ENCODE measurements at regions not wholly inside any gene's neighbourhood (a gene's known extent, or its start where the extent isn't known, plus 50 kb on each side); places are given as distances from the start of the nearest gene placed in this dataset.
"Not testable (repeated sequence)": the region's sequence is repeated elsewhere in the genome, so short reads cannot be mapped to it uniquely, and the experiment has no call there.

DNA sequence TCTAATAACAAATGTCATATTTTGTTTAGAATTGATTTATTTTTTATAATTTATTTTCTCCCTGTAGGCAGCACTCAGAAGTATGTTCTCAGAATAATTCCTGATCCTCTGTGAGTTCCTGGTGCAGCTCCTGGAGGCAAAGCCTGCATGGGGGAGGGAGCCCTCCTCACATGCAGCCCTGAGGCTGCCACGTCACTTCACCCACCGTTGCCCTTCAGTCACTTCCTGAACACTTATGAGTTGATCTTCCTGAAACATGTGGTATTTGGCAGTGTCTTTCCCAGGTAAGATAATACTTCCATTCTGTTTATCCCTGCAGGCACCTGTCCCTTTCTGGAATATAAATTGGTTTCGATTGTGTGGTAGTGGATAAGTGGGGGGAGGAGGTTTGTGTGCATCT, 95.9 kb upstream of the GOLGA6L6 start:
- in situ Hi-C loops (cut with HindIII; ENCODE audit: low pct_ligation_motif_present, low pct_unique_long_range_greater_than_20kb, low sequenced_read_pairs); DNase-seq: not testable (repeated sequence)

DNA sequence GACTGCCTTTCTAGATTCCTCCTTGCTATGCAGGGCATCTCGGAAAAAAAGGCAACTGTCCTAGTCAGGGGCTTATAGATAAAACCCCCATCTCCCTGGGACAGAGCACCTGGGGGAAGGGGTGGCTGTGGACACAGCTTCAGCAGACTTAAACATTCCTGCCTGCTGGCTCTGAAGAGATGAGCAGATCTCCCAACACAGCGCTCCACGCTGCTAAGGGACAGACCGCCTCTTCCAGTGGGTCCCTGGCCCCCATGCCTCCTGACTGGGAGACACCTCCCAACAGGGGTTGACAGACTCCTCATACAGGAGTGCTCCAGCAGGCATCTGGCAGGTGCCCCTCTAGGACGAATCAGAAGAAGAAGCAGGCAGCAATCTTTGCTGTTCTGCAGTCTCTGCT, 87.9 kb upstream of the GOLGA6L6 start:
- in situ Hi-C loops (cut with HindIII; ENCODE audit: low pct_ligation_motif_present, low pct_unique_long_range_greater_than_20kb, low sequenced_read_pairs); DNase-seq: not testable (repeated sequence)

DNA sequence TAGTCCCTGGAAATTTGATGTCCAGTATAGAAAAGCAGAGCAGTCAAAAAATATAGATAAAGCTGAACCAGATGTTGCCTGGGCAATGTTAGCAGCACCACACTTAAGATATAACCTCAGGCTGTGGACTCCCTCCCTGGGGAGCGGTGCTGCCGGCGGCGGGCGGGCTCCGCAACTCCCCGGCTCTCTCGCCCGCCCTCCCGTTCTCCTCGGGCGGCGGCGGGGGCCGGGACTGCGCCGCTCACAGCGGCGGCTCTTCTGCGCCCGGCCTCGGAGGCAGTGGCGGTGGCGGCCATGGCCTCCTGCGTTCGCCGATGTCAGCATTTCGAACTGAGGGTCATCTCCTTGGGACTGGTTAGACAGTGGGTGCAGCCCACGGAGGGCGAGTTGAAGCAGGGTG, 86.9 kb upstream of the GOLGA6L6 start:
- DNase-seq; in situ Hi-C loops (cut with HindIII; ENCODE audit: low pct_ligation_motif_present, low pct_unique_long_range_greater_than_20kb, low sequenced_read_pairs): not testable (repeated sequence)

DNA sequence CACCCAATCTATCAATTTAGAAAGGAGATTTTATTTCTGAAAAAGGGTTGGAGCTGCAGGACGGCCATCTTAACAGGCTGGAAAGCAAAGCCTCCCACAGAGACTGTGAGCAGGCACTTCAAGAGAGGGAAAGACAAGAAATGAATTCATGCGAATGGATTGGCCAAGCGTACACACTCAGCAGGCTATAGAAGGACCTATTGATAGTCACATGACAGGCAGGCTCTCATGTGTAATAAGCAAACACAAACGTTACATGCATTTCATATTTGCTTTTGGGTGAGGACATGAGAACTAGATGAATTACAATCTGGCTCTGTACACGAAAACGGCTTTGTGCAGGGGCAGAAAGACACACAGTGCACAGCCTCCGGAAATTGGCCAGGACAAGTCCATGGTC, 83.9 kb upstream of the GOLGA6L6 start:
- DNase-seq; in situ Hi-C loops (cut with HindIII; ENCODE audit: low pct_ligation_motif_present, low pct_unique_long_range_greater_than_20kb, low sequenced_read_pairs): not testable (repeated sequence)

DNA sequence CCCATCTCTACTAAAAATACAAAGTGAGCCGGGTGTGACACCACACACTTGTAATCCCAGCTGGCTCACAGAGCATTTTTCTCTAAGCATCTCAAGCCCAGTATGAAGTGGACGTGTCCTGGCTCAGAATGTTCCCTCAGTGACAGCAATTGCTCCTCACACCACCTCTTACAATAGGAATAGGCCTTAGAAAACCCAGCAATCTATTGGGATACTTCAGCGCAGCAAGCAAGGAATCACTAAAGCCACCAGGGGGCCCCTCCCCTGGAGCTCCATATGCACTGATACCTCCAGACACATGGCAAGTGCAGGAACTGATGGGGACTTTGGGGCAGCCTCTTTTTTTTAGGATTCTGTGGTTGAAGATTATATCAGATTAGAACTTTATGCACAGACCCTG, 82.5 kb upstream of the GOLGA6L6 start:
- DNase-seq: peak; percentile 0
- in situ Hi-C loops (cut with HindIII; ENCODE audit: low pct_ligation_motif_present, low pct_unique_long_range_greater_than_20kb, low sequenced_read_pairs): not testable (repeated sequence)

DNA sequence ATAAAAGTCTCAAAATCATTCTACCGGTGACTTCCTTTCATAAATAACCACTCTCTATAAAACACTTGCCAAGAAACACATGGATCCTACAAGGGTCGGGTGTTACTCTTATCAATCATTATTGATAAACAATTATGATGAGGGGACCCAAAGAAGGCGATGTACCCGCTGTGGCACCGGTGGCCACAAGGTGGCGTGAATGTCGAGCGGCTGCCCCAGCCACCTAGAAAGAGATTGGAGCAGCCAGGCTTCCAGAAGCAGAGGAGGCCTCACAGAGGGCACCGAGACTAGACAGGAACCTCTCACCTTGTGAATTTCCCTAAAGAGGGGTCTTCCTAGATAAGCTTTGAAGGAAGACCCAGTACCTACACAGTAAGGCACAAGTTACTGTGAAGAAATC, 80.5 kb upstream of the GOLGA6L6 start:
- in situ Hi-C loops (cut with HindIII; ENCODE audit: low pct_ligation_motif_present, low pct_unique_long_range_greater_than_20kb, low sequenced_read_pairs); DNase-seq: not testable (repeated sequence)

DNA sequence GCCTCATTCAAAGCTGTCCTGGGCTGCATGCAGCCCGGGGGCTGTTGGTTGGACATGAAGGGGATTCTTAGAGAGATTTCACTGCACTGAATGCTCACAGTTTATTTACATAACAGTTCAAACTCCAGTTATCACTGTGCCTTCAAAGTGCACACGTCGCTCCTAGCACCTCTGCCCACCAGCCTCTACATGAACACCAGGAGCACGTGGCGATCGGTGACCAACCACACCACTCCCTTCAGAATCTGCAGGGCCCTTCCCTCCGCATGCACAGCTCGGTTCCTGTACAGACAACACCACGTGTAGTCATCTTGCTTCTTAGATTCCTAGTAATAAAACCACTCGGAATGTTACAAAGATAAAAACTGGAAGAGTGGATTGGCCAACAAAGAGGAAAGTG, 72.9 kb upstream of the GOLGA6L6 start:
- DNase-seq; in situ Hi-C loops (cut with HindIII; ENCODE audit: low pct_ligation_motif_present, low pct_unique_long_range_greater_than_20kb, low sequenced_read_pairs): not testable (repeated sequence)

DNA sequence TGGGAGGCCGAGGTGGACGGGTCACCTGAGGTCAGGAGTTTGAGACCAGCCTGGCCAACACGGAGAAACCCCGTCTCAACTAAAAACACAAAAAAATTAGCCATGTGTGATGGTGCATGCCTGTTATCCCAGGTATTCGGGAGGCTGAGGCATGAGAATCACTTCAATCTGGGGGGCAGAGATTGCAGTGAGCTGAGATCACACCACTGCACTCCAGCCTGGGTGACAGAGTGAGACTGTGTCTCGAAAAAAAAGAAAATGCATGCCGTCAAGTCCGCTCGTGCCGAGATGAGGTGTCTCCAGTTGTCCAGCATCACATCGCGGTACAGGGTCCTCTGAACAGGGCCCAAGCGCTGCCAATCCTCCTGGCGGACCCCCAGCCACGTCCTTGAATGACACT, 71.2 kb upstream of the GOLGA6L6 start:
- DNase-seq; in situ Hi-C loops (cut with HindIII; ENCODE audit: low pct_ligation_motif_present, low pct_unique_long_range_greater_than_20kb, low sequenced_read_pairs): not testable (repeated sequence)

DNA sequence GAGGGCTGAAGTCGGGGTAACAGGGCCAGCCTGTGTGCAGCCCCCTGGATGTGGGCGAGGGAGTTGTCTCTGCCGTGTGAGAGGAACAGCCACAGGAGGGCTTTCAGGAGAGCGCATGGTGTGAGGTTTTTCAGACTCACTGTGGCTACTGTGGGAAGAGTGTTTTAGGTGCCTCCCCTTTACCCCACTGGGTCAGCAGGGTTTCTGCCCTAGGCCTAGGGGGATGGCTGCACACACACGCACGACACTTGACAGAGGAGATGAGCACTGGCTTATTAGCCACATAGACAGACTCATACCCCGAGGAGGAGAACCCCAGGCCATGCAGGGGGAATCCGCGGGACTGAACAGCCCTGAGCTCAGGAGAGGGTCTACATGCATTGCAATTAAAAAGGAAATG, 70.8 kb upstream of the GOLGA6L6 start:
- in situ Hi-C loops (cut with HindIII; ENCODE audit: low pct_ligation_motif_present, low pct_unique_long_range_greater_than_20kb, low sequenced_read_pairs); DNase-seq: not testable (repeated sequence)

DNA sequence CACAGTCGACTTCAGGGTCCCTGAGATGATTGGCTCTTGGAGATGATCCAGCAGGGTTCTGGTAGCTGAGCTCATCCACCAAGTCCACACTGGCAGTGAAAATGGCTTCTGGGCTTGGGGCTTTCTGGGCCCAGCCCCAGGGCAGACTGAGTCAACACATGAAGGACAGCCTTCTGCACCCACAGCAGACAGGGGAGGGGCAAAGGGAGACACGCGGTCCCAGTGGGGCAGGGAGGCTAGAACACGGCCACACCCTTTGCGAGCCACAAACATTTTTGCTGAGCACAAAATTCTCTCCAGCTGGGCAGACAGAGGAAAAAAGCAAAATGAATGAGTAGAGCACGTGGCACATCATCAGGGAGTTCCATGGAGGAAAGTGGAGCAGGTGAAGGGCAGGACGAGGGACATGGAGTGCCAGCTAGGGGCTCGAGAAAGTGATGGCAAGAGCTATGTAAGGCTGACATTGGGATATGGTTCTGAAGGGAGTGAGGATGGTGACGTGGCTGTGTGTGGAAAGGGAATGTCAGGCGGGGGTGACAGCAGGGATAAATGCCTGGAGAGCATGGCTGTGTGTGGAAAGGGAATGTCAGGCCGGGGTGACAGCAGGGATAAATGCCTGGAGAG, 70.2 kb upstream of the GOLGA6L6 start:
- DNase-seq; in situ Hi-C loops (cut with HindIII; ENCODE audit: low pct_ligation_motif_present, low pct_unique_long_range_greater_than_20kb, low sequenced_read_pairs): not testable (repeated sequence)

DNA sequence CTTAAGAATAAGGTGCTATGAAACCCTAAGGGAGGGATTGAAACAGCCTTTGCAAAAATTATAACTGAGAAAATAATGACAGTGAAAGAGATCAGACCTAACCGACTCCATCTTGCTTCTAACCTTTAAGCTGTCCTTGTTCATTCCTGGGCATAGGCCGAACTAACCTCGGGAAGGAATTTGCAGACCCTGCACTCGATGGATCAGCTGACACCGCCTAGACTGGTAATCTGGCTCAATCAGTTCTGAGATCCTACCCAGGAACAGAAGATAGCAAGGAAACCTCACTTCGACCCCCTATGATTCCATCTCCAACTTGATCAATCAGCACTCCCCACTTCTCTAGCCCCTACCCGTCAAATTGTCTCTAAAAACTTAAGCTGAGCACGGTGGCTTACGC, 66.6 kb upstream of the GOLGA6L6 start:
- DNase-seq; in situ Hi-C loops (cut with HindIII; ENCODE audit: low pct_ligation_motif_present, low pct_unique_long_range_greater_than_20kb, low sequenced_read_pairs): not testable (repeated sequence)

DNA sequence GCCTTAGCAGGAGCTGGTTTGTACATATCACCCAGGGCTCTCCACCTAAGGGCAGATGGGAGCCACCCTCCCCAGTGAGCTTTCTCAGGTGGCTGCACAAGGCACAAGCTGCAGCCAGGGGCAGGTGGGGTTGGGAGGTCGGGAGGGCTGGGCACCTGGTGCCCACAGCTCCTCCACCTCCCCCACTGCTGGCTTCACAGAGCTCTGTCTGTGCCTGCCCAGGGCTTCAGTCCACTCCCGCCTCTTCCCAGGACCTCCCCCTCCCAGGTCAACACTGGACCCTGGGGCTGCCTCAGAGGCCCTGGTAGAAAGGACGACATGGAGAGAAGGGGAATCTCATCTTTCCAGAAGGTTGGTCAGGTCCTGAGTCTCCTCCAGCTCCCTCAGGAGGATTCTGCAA, 55.6 kb upstream of the GOLGA6L6 start:
- in situ Hi-C loops (cut with HindIII; ENCODE audit: low pct_ligation_motif_present, low pct_unique_long_range_greater_than_20kb, low sequenced_read_pairs); DNase-seq: not testable (repeated sequence)

DNA sequence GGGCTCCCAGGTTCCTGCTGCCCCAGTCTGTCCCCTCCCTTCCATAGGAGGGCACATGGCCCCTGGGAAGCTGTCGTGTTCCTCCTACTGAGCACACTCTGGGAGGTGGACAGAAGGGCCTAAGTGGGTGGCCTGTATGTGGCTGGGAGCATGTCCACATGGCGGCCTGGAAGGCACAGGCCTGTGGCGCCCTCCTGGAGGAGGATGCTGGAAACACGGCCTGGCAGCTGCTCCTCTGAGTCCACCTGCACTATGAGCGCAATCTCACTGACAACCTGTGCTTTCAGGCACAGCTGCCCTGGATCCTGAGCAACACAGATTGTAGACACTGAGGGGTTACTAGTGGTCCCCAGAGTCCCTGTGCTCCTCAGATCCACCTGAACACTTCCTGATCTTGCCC, 52.6 kb upstream of the GOLGA6L6 start:
- DNase-seq; in situ Hi-C loops (cut with HindIII; ENCODE audit: low pct_ligation_motif_present, low pct_unique_long_range_greater_than_20kb, low sequenced_read_pairs): not testable (repeated sequence)

DNA sequence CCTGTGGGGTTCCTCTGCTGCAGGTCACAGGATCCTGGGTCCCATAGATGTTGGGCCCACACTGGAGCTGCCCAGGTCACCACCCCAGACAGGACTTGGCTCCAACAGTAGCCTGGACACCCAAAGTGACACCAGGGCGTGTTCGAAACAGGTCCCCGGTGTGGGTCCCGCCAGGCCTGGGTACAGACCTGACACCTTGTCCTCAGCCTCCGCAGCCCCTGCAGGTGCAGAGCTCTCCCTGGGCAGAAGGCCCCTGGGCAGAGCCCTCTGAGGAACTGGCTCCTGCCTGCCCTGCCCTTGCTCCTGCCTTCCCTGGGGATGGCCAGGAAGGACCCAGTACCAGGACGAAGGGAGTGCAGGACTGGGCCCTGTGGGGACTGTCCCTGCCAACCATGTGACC, 50.3 kb upstream of the GOLGA6L6 start:
- in situ Hi-C loops (cut with HindIII; ENCODE audit: low pct_ligation_motif_present, low pct_unique_long_range_greater_than_20kb, low sequenced_read_pairs); DNase-seq: not testable (repeated sequence)
